Natural killer cell (primary cell): ENCODE measurements at regions not wholly inside any gene's neighbourhood (a gene's known extent, or its start where the extent isn't known, plus 50 kb on each side); places are given as distances from the start of the nearest gene placed in this dataset.
"Not testable (repeated sequence)": the region's sequence is repeated elsewhere in the genome, so short reads cannot be mapped to it uniquely, and the experiment has no call there.

Source experiments
- ATAC-seq, 3 donors: fragments of 150-1000 bp in 2 of 3; fragments of 200-7000 bp in 1 of 3; cut with Tn5 transposase; 1 replicate in 1 of 3; 2 replicates in 2 of 3; pipeline ENCODE4 v1.10.0; 2021; ENCODE audit warnings: mild to moderate bottlenecking in 2 of 3, moderate library complexity in 2 of 3
- DNase-seq, 2 donors: peaks; one replicate each; pipeline versions ENCODE4 v3.0.0 to v3.0.0-alpha.2; 2013 to 2021; ENCODE audit warnings: mixed read lengths in 1 of 2
- H3K27ac ChIP-seq: one replicate; pipeline ENCODE4 v1.5.1; 2013; ENCODE audit warnings: mild to moderate bottlenecking, low read length
- H3K27me3 ChIP-seq: one replicate; pipeline ENCODE4 v1.6.1; 2013; ENCODE audit warnings: low read length; ENCODE audit not compliant: control insufficient read depth, insufficient read depth
- H3K36me3 ChIP-seq: one replicate; pipeline ENCODE4 v1.6.1; 2013; ENCODE audit warnings: low read length; ENCODE audit not compliant: control insufficient read depth, insufficient read depth
- H3K4me1 ChIP-seq: one replicate; pipeline ENCODE4 v1.6.1; 2013; ENCODE audit warnings: low read length; ENCODE audit not compliant: control insufficient read depth, insufficient read depth
- H3K4me3 ChIP-seq: one replicate; pipeline ENCODE4 v1.5.1; 2013; ENCODE audit warnings: low read length
- H3K9me3 ChIP-seq: one replicate; pipeline ENCODE4 v1.6.1; 2013; ENCODE audit warnings: low read length; ENCODE audit not compliant: control insufficient read depth, insufficient read depth
- H3K27ac Mint-ChIP-seq, 2 donors: one replicate each; pipeline ENCODE4 v1.8.0; 2022; ENCODE audit warnings: mild to moderate bottlenecking in 2 of 2, mixed read lengths in 2 of 2, moderate library complexity in 1 of 2
- H3K27me3 Mint-ChIP-seq, 2 donors: one replicate each; pipeline ENCODE4 v1.8.0; 2022; ENCODE audit warnings: low read depth in 2 of 2, mixed read lengths in 2 of 2
- H3K36me3 Mint-ChIP-seq: one replicate; pipeline ENCODE4 v1.8.0; 2022; ENCODE audit warnings: mixed read lengths
- H3K4me1 Mint-ChIP-seq, 2 donors: one replicate each; pipeline ENCODE4 v1.8.0; 2022; ENCODE audit warnings: mixed read lengths in 2 of 2
- H3K4me3 Mint-ChIP-seq: one replicate; pipeline ENCODE4 v1.8.0; 2022; ENCODE audit warnings: mild to moderate bottlenecking, moderate library complexity, mixed read lengths
- H3K9me3 Mint-ChIP-seq, 2 donors: one replicate each; pipeline ENCODE4 v1.8.0; 2022; ENCODE audit warnings: mixed read lengths in 2 of 2
- WGBS: methylation state at CpG from one replicate; pipeline ENCODE4 v1.1.7; 2013; ENCODE audit warnings: missing lambda C conversion rate; ENCODE audit not compliant: insufficient coverage; 5-methylcytosine and 5-hydroxymethylcytosine counted together
- intact Hi-C: fragments of 100-400 bp; cut with micrococcal nuclease; formaldehyde crosslinking; loops from one replicate; pipeline ENCODE4 v1.14.2; 2022

GRCh38 chr5:71230839-71231505 lies 163.5 kb upstream of the GTF2H2 start:
- H3K9me3 ChIP-seq, H3K4me3 ChIP-seq, H3K27me3 Mint-ChIP-seq, H3K9me3 Mint-ChIP-seq, ATAC-seq, H3K4me1 Mint-ChIP-seq, H3K27ac ChIP-seq, H3K27me3 ChIP-seq, H3K36me3 Mint-ChIP-seq, H3K4me1 ChIP-seq, H3K27ac Mint-ChIP-seq, H3K36me3 ChIP-seq, H3K4me3 Mint-ChIP-seq, intact Hi-C loops: not testable (repeated sequence)
- WGBS: over 99% methylated on average over 5 of the region's 7 CpGs
- peak in 1 of 2 donors; percentile 9 for DNase-seq
